Esophagus squamous epithelium (tissue), 4 donors: ENCODE measurements at regions not wholly inside any gene's neighbourhood (a gene's known extent, or its start where the extent isn't known, plus 50 kb on each side); places are given as distances from the start of the nearest gene placed in this dataset.

Experiments
- CTCF ChIP-seq, 6 experiments: fragments of 450-650 bp in 4 of 6; fragments of 200-600 bp in 2 of 6; sonication (generic) in 2 of 6; IDR thresholded peaks; one replicate each; pipeline ENCODE4 v1.5.1; 2016 to 2019; ENCODE audit warnings: antibody characterized with exemption in 6 of 6, mild to moderate bottlenecking in 4 of 6, moderate library complexity in 4 of 6
- POLR2A ChIP-seq, 4 donors: fragments of 450-650 bp; IDR thresholded peaks; one replicate each; pipeline ENCODE4 v1.6.1; 2017; ENCODE audit warnings: antibody characterized with exemption in 4 of 4, mild to moderate bottlenecking in 4 of 4, moderate library complexity in 3 of 4

- TF ChIP-seq CTCF (IDR thresholded peaks at IDR 0.05) = no peak
- TF ChIP-seq POLR2A (IDR thresholded peaks at IDR 0.05) = no peak
Measured at GRCh38 chr2:133682906-133683305, 114.6 kb upstream of the NCKAP5 start.
